WTC11 (cell line): ENCODE measurements at regions not wholly inside any gene's neighbourhood (a gene's known extent, or its start where the extent isn't known, plus 50 kb on each side); places are given as distances from the start of the nearest gene placed in this dataset.

ENCODE experiments used
- ATAC-seq: fragments of 200-7000 bp; cut with Tn5 transposase; 2 replicates; pipeline ENCODE4 v1.10.0; 2021; ENCODE audit warnings: mild to moderate bottlenecking, moderate library complexity
- CTCF ChIA-PET: fragments of 300-600 bp; sonication (Branson Sonifier 250); formaldehyde crosslinking; loops from one replicate; lab custom pipeline; 2021; ENCODE audit warnings: antibody characterized with exemption; lab: Charles Lee
- POLR2A ChIA-PET: fragments of 350-600 bp; sonication (Branson Sonifier 250); formaldehyde crosslinking; loops from one replicate; lab custom pipeline; 2021; ENCODE audit warnings: antibody characterized with exemption; lab: Charles Lee
- DNase-seq: peaks from one replicate; pipeline ENCODE4 v3.0.0; 2021; ENCODE audit warnings: low spot score
- H3K27ac Mint-ChIP-seq: 2 replicates; pipeline ENCODE4 v1.8.0; 2021; ENCODE audit warnings: mixed read lengths
- H3K27me3 Mint-ChIP-seq: 2 replicates; pipeline ENCODE4 v1.8.0; 2021; ENCODE audit warnings: low read depth, mild to moderate bottlenecking, moderate library complexity, mixed read lengths
- H3K36me3 Mint-ChIP-seq: 2 replicates; pipeline ENCODE4 v1.8.0; 2021; ENCODE audit warnings: mixed read lengths
- H3K4me1 Mint-ChIP-seq: 2 replicates; pipeline ENCODE4 v1.8.0; 2022; ENCODE audit warnings: mixed read lengths
- H3K4me3 Mint-ChIP-seq: 2 replicates; pipeline ENCODE4 v1.8.0; 2021; ENCODE audit warnings: mild to moderate bottlenecking, moderate library complexity, mixed read lengths
- H3K9me3 Mint-ChIP-seq: 2 replicates; pipeline ENCODE4 v1.8.0; 2021; ENCODE audit warnings: mixed read lengths
- ARID4B ChIP-seq: sonication (generic); formaldehyde crosslinking; IDR thresholded peaks from 2 replicates; pipeline ENCODE4 v1.8.0; 2023; ENCODE audit warnings: missing genetic modification reagents, mild to moderate bottlenecking, borderline replicate concordance
- ATF1 ChIP-seq: sonication (generic); formaldehyde crosslinking; IDR thresholded peaks from 2 replicates; pipeline ENCODE4 v1.8.1; 2023; ENCODE audit warnings: mild to moderate bottlenecking, moderate library complexity, missing genetic modification reagents
- FOXJ3 ChIP-seq: sonication (generic); formaldehyde crosslinking; IDR thresholded peaks from 2 replicates; pipeline ENCODE4 v1.9.0; 2021; ENCODE audit warnings: missing genetic modification reagents, mild to moderate bottlenecking, borderline replicate concordance
- FOXK1 ChIP-seq: sonication (generic); formaldehyde crosslinking; IDR thresholded peaks from 2 replicates; pipeline ENCODE4 v1.8.0; 2022; ENCODE audit warnings: mild to moderate bottlenecking, moderate library complexity, missing genetic modification reagents
- GABPB1 ChIP-seq: sonication (generic); formaldehyde crosslinking; IDR thresholded peaks from 2 replicates; pipeline ENCODE4 v1.8.1; 2023; ENCODE audit warnings: mild to moderate bottlenecking, missing genetic modification reagents
- TEAD4 ChIP-seq: sonication (generic); formaldehyde crosslinking; IDR thresholded peaks from 2 replicates; pipeline ENCODE4 v1.8.0; 2022; ENCODE audit warnings: mild to moderate bottlenecking, missing genetic modification reagents
- TP53 ChIP-seq: sonication (generic); formaldehyde crosslinking; IDR thresholded peaks from 2 replicates; pipeline ENCODE4 v1.8.1; 2023; ENCODE audit warnings: mild to moderate bottlenecking, missing genetic modification reagents
- ZNF219 ChIP-seq: sonication (generic); formaldehyde crosslinking; IDR thresholded peaks from 2 replicates; pipeline ENCODE4 v1.8.0; 2023; ENCODE audit warnings: missing genetic modification reagents, mild to moderate bottlenecking, borderline replicate concordance
- ZNF263 ChIP-seq: sonication (generic); formaldehyde crosslinking; IDR thresholded peaks from 2 replicates; pipeline ENCODE4 v1.8.1; 2022; ENCODE audit warnings: low read depth, mild to moderate bottlenecking, moderate library complexity, missing genetic modification reagents
- ZNF396 ChIP-seq: fragments of 250-450 bp; sonication (Bioruptor Pico); IDR thresholded peaks from 2 replicates; pipeline ENCODE4 v1.8.0; 2021; ENCODE audit warnings: mild to moderate bottlenecking, moderate library complexity, borderline replicate concordance
- ZNF423 ChIP-seq: fragments of 250-450 bp; sonication (Bioruptor Pico); IDR thresholded peaks from 2 replicates; pipeline ENCODE4 v2.1.2; 2022; ENCODE audit warnings: mild to moderate bottlenecking, moderate library complexity
- ZNF425 ChIP-seq: fragments of 250-450 bp; sonication (Bioruptor Pico); conservative IDR thresholded peaks from 2 replicates; pipeline ENCODE4 v1.9.0; 2021; ENCODE audit warnings: mild to moderate bottlenecking
- ZNF671 ChIP-seq: fragments of 250-450 bp; sonication (Bioruptor Pico); IDR thresholded peaks from 2 replicates; pipeline ENCODE4 v1.8.0; 2021; ENCODE audit warnings: mild to moderate bottlenecking
- TF ChIP-seq, protein P1 (sequence below): sonication (generic); formaldehyde crosslinking; IDR thresholded peaks from 2 replicates; pipeline ENCODE4 v1.8.0; 2022; ENCODE audit warnings: mild to moderate bottlenecking, missing genetic modification reagents
- TF ChIP-seq, protein P2 (sequence below): sonication (generic); formaldehyde crosslinking; conservative IDR thresholded peaks from 2 replicates; pipeline ENCODE4 v1.8.1; 2023; ENCODE audit warnings: mild to moderate bottlenecking, low read depth, missing genetic modification reagents, moderate library complexity
- TF ChIP-seq, protein P3 (sequence below): sonication (generic); formaldehyde crosslinking; IDR thresholded peaks from 2 replicates; pipeline ENCODE4 v1.8.1; 2022; ENCODE audit warnings: low read depth, mild to moderate bottlenecking, moderate library complexity, missing genetic modification reagents, borderline replicate concordance

GRCh38 chr3:31440878-31441277 is 91.8 kb upstream of the STT3B start (continued):
- TF ChIP-seq FOXK1 (CRISPR knock-in tag) = no peak
- TF ChIP-seq ZNF423 = no peak
- no peak for TF ChIP-seq FOXJ3
- no peak for TF ChIP-seq GABPB1 (CRISPR knock-in tag)
- TF ChIP-seq, protein P1, sequence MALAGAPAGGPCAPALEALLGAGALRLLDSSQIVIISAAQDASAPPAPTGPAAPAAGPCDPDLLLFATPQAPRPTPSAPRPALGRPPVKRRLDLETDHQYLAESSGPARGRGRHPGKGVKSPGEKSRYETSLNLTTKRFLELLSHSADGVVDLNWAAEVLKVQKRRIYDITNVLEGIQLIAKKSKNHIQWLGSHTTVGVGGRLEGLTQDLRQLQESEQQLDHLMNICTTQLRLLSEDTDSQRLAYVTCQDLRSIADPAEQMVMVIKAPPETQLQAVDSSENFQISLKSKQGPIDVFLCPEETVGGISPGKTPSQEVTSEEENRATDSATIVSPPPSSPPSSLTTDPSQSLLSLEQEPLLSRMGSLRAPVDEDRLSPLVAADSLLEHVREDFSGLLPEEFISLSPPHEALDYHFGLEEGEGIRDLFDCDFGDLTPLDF (CRISPR knock-in tag) = no peak
- TF ChIP-seq, all 79 proteins: peak for 0

- peaks cover 4% of the 10 kb centered on the region for H3K36me3 Mint-ChIP-seq
- no peak for ATAC-seq
- H3K27ac Mint-ChIP-seq = no peak overlapping the region
- ChIA-PET CTCF (no interaction called here), POLR2A (no interaction called here)
- TF ChIP-seq ATF1 (CRISPR knock-in tag) = no peak
- TF ChIP-seq TEAD4 (CRISPR knock-in tag) = no peak
- TF ChIP-seq ZNF263 (CRISPR knock-in tag) = no peak
- TF ChIP-seq, protein P2, sequence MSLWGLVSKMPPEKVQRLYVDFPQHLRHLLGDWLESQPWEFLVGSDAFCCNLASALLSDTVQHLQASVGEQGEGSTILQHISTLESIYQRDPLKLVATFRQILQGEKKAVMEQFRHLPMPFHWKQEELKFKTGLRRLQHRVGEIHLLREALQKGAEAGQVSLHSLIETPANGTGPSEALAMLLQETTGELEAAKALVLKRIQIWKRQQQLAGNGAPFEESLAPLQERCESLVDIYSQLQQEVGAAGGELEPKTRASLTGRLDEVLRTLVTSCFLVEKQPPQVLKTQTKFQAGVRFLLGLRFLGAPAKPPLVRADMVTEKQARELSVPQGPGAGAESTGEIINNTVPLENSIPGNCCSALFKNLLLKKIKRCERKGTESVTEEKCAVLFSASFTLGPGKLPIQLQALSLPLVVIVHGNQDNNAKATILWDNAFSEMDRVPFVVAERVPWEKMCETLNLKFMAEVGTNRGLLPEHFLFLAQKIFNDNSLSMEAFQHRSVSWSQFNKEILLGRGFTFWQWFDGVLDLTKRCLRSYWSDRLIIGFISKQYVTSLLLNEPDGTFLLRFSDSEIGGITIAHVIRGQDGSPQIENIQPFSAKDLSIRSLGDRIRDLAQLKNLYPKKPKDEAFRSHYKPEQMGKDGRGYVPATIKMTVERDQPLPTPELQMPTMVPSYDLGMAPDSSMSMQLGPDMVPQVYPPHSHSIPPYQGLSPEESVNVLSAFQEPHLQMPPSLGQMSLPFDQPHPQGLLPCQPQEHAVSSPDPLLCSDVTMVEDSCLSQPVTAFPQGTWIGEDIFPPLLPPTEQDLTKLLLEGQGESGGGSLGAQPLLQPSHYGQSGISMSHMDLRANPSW = no peak
- TF ChIP-seq, protein P3, sequence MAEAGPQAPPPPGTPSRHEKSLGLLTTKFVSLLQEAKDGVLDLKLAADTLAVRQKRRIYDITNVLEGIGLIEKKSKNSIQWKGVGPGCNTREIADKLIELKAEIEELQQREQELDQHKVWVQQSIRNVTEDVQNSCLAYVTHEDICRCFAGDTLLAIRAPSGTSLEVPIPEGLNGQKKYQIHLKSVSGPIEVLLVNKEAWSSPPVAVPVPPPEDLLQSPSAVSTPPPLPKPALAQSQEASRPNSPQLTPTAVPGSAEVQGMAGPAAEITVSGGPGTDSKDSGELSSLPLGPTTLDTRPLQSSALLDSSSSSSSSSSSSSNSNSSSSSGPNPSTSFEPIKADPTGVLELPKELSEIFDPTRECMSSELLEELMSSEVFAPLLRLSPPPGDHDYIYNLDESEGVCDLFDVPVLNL (CRISPR knock-in tag) = no peak
- TF ChIP-seq ZNF219 (CRISPR knock-in tag) = no peak
- TF ChIP-seq ZNF396 = no peak
- TF ChIP-seq ARID4B (CRISPR knock-in tag) = no peak
- TF ChIP-seq ZNF671 (CRISPR knock-in tag) = no peak
- no peak for TF ChIP-seq ZNF425
- no peak for TF ChIP-seq TP53 (CRISPR knock-in tag)
- no peak for DNase-seq
- peaks cover 6% of the 10 kb centered on the region for H3K9me3 Mint-ChIP-seq
- peaks cover 30% of the 10 kb centered on the region for H3K4me1 Mint-ChIP-seq
- H3K27me3 Mint-ChIP-seq = no peaks in the 10 kb centered on the region
- no peak overlapping the region for H3K4me3 Mint-ChIP-seq
Observed at GRCh38 chr3:31442755-31443154, 90.0 kb upstream of the STT3B start.
